ENCODE measurements at regions not wholly inside any gene's neighbourhood (a gene's known extent, or its start where the extent isn't known, plus 50 kb on each side); places are given as distances from the start of the nearest gene placed in this dataset.

GRCh38 chr22:42189761-42190160 is 59.2 kb upstream of the CYP2D6 start:
- no peak overlapping the region for H3K4me3 Mint-ChIP-seq (ENCODE audit: unreplicated experiment)
- TF ChIP-seq, protein P1, sequence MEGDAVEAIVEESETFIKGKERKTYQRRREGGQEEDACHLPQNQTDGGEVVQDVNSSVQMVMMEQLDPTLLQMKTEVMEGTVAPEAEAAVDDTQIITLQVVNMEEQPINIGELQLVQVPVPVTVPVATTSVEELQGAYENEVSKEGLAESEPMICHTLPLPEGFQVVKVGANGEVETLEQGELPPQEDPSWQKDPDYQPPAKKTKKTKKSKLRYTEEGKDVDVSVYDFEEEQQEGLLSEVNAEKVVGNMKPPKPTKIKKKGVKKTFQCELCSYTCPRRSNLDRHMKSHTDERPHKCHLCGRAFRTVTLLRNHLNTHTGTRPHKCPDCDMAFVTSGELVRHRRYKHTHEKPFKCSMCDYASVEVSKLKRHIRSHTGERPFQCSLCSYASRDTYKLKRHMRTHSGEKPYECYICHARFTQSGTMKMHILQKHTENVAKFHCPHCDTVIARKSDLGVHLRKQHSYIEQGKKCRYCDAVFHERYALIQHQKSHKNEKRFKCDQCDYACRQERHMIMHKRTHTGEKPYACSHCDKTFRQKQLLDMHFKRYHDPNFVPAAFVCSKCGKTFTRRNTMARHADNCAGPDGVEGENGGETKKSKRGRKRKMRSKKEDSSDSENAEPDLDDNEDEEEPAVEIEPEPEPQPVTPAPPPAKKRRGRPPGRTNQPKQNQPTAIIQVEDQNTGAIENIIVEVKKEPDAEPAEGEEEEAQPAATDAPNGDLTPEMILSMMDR (IDR thresholded peaks at IDR 0.05; ENCODE audit: insufficient read depth in 1 of 2, low read depth in 1 of 2, low read length in 1 of 2, severe bottlenecking in 1 of 2, unreplicated experiment in 1 of 2), result no peak
- H3K27ac Mint-ChIP-seq (ENCODE audit: unreplicated experiment), result no peak overlapping the region
- H3K27me3 Mint-ChIP-seq (ENCODE audit: insufficient read depth, unreplicated experiment), result no peaks in the 10 kb centered on the region
- H3K36me3 ChIP-seq (ENCODE audit: control insufficient read depth, insufficient read depth, low read length), result no peaks in the 10 kb centered on the region
- no peaks in the 10 kb centered on the region for H3K4me1 ChIP-seq
- H3K27me3 ChIP-seq (replicated peaks; ENCODE audit: control insufficient read depth, insufficient read depth, low read length), result no peaks in the 10 kb centered on the region
- BruUV-seq (replicated peaks), result no TSS peak
- DNase-seq, result no peak
- no peaks in the 10 kb centered on the region for H3K9me3 Mint-ChIP-seq (ENCODE audit: unreplicated experiment)
- no peaks in the 10 kb centered on the region for H3K9me3 ChIP-seq
- no peak overlapping the region for H3K4me3 ChIP-seq (ENCODE audit: low read depth, low read length)
- peaks cover 14% of the 10 kb centered on the region for H3K4me1 Mint-ChIP-seq (ENCODE audit: low read depth, unreplicated experiment)
- H3K36me3 Mint-ChIP-seq (ENCODE audit: insufficient read depth, unreplicated experiment), result peaks cover 31% of the 10 kb centered on the region
- intact Hi-C loops (cut with micrococcal nuclease; ENCODE audit: unreplicated experiment), result no loop called here
- ChIA-PET POLR2A (no interaction called here), CTCF (no interaction called here)

DNA sequence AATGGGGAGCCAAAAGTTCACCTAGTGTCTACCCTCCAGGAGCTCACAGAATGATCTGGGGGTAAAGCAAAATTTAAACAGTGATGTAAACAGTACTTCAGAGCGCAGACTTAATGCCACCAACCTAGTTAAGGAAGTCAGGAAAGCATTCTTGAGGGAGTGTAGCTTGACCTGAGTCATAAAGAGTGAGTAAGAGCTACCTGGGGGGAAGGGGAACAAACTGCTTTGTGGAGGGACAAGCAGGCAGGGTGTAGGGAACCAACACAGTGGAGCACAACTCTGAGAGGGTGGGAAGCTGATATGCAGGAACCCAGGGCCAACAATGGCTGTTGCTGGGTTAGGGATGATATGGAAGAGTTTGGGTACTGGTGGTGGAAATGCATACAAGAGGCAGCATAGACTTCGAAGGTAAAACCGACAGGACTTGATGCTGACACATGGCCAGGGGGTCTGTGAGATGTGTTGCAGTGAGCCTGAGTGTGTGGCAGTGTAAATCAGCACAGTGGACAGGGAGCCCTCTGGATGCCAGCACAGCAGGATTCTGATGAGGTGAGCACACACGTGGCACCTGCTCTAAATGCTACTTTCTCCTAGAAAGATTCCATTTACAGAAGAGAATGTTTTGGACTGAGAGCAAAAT is 58.3 kb upstream of the CYP2D6 start:
- Mint-ChIP-seq H3K4me1 (ENCODE audit: low read depth, unreplicated experiment) (peaks cover 14% of the 10 kb centered on the region), H3K4me3 (ENCODE audit: unreplicated experiment) (no peak overlapping the region), H3K36me3 (ENCODE audit: insufficient read depth, unreplicated experiment) (peaks cover 31% of the 10 kb centered on the region), H3K27me3 (ENCODE audit: insufficient read depth, unreplicated experiment) (no peaks in the 10 kb centered on the region), H3K27ac (ENCODE audit: unreplicated experiment) (no peak overlapping the region), H3K9me3 (ENCODE audit: unreplicated experiment) (no peaks in the 10 kb centered on the region)
- ChIA-PET CTCF (interaction anchor here (0.7 kb wide), 2 partner anchors 7 to 210 kb away, joined by 3 to 4 read pairs; no protein-coding TSS in a partner anchor), POLR2A (no interaction called here)
- Histone ChIP-seq H3K4me1 (peaks cover 2% of the 10 kb centered on the region; the same call in 1 of the 2 replicates), H3K36me3 (ENCODE audit: control insufficient read depth, insufficient read depth, low read length) (no peaks in the 10 kb centered on the region), H3K4me3 (ENCODE audit: low read depth, low read length) (no peak overlapping the region), H3K9me3 (no peaks in the 10 kb centered on the region), H3K27me3 (replicated peaks; ENCODE audit: control insufficient read depth, insufficient read depth, low read length) (no peaks in the 10 kb centered on the region)
- intact Hi-C loops (cut with micrococcal nuclease; ENCODE audit: unreplicated experiment), result no loop called here
- BruUV-seq (replicated peaks), result no TSS peak
- TF ChIP-seq, protein P1 (IDR thresholded peaks at IDR 0.05; ENCODE audit: insufficient read depth in 1 of 2, low read depth in 1 of 2, low read length in 1 of 2, severe bottlenecking in 1 of 2, unreplicated experiment in 1 of 2), result no peak
- no peak for DNase-seq

DNA sequence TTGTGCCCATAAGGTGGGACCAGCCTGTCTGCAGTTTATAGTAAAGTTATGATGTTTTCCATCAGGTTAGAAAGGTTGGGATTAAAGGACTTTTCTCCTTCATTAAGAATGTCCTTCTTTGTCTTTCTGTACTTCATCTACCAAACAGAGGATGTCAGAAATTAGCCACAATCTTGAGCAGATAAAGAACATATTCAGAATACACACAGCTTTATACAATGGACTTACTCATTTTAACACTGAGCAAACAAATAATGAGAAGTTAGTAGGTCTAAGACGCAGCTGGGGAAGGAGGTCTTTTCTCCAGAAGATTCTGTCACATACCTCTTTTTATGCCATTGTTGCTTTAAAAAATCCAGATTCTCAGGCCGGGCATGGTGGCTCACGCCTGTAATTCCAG is 57.0 kb upstream of the CYP2D6 start:
- CTCF ChIA-PET, result no interaction called here
- Histone ChIP-seq H3K36me3 (ENCODE audit: control insufficient read depth, insufficient read depth, low read length) (no peaks in the 10 kb centered on the region), H3K27me3 (replicated peaks; ENCODE audit: control insufficient read depth, insufficient read depth, low read length) (no peaks in the 10 kb centered on the region), H3K4me1 (peaks cover 5% of the 10 kb centered on the region; the same call in 1 of the 2 replicates), H3K4me3 (ENCODE audit: low read depth, low read length) (no peak overlapping the region), H3K9me3 (no peaks in the 10 kb centered on the region)
- TF ChIP-seq, protein P1 (IDR thresholded peaks at IDR 0.05; ENCODE audit: insufficient read depth in 1 of 2, low read depth in 1 of 2, low read length in 1 of 2, severe bottlenecking in 1 of 2, unreplicated experiment in 1 of 2), result no peak
- peaks cover 42% of the 10 kb centered on the region for H3K36me3 Mint-ChIP-seq (ENCODE audit: insufficient read depth, unreplicated experiment)
- no TSS peak for BruUV-seq (replicated peaks)
- H3K4me1 Mint-ChIP-seq (ENCODE audit: low read depth, unreplicated experiment), result peaks cover 14% of the 10 kb centered on the region
- H3K27ac Mint-ChIP-seq (ENCODE audit: unreplicated experiment), result no peak overlapping the region
- POLR2A ChIA-PET, result no interaction called here
- intact Hi-C loops (cut with micrococcal nuclease; ENCODE audit: unreplicated experiment), result no loop called here
- H3K4me3 Mint-ChIP-seq (ENCODE audit: unreplicated experiment), result no peak overlapping the region
- no peaks in the 10 kb centered on the region for H3K9me3 Mint-ChIP-seq (ENCODE audit: unreplicated experiment)
- DNase-seq, result no peak
- no peaks in the 10 kb centered on the region for H3K27me3 Mint-ChIP-seq (ENCODE audit: insufficient read depth, unreplicated experiment)

All from Caco-2 (cell line).